ENCODE measurements at regions not wholly inside any gene's neighbourhood (a gene's known extent, or its start where the extent isn't known, plus 50 kb on each side); places are given as distances from the start of the nearest gene placed in this dataset.

DNA sequence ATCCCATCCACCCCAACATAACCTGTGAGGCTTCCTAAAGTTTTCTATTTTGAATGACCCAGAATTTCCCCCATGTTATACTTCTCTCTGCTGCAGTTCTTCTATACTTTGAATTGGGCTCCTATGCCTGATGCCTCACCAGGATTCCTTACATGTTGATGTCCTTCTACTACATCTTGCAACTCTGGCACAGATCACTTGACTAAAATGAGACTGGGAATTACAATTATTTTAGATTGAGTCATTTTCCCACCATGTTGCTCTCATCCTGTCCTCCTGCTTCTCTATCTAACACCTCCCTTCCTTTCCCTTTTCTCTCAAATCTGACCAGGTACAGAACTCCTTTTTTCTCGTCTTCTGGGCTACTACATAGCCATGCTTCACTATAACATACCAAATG lies 314.0 kb upstream of the KCNJ16 start:
- TF ChIP-seq POLR2A (IDR thresholded peaks at IDR 0.05): no peak
- TF ChIP-seq POLR2AphosphoS5 (IDR thresholded peaks at IDR 0.05): no peak
- no peak for TF ChIP-seq EP300 (IDR thresholded peaks at IDR 0.05)
- TF ChIP-seq, protein P1, sequence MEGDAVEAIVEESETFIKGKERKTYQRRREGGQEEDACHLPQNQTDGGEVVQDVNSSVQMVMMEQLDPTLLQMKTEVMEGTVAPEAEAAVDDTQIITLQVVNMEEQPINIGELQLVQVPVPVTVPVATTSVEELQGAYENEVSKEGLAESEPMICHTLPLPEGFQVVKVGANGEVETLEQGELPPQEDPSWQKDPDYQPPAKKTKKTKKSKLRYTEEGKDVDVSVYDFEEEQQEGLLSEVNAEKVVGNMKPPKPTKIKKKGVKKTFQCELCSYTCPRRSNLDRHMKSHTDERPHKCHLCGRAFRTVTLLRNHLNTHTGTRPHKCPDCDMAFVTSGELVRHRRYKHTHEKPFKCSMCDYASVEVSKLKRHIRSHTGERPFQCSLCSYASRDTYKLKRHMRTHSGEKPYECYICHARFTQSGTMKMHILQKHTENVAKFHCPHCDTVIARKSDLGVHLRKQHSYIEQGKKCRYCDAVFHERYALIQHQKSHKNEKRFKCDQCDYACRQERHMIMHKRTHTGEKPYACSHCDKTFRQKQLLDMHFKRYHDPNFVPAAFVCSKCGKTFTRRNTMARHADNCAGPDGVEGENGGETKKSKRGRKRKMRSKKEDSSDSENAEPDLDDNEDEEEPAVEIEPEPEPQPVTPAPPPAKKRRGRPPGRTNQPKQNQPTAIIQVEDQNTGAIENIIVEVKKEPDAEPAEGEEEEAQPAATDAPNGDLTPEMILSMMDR (IDR thresholded peaks at IDR 0.05): no peak
- Histone ChIP-seq H3K36me3 (no peaks in the 10 kb centered on the region), H3K27me3 (no peaks in the 10 kb centered on the region), H3K4me1 (peaks cover 0 to 17% (median 4%) of the 10 kb centered on the region in 4 donors), H3K27ac (peak overlapping the region in 1 of 4 donors; percentile 27), H3K9me3 (no peaks in the 10 kb centered on the region), H3K4me3 (no peak overlapping the region)
- 0 to 34% methylated on average over 1 of the region's 1 CpG for WGBS, 2 donors
- ATAC-seq (ENCODE audit: low FRiP score in 2 of 2): no peak
- no peak for DNase-seq

DNA sequence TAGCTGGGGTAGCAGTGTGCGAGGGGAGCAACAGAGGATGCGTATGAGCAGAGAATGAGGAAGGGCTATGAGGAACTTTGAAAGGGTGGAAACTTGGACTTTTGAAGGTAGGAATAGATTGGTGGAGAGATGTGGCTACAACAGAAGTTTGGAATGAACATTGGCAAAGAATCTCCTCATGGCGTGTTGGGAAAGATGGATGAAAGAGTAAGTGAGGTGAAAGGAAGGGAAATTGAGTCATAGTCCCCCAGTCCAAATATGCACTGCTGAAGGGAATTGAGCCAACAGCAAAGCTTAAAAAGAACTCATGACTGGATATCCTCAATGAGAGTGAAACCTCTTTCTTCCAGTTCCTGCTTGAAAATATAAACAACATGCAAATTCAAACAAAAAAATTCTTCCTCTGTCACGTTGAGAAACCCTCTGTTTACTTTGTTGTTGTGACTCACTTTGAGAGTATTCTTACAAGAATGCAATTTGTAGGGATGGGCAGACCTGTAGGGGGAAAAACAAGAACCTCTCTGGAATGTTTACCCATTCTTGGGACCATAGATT lies 313.2 kb upstream of the KCNJ16 start:
- no peaks in the 10 kb centered on the region for H3K9me3 ChIP-seq
- WGBS, 2 donors: 49 to 56% methylated on average over 4 of the region's 4 CpGs
- peak overlapping the region in 1 of 4 donors; percentile 27 for H3K27ac ChIP-seq
- no peak overlapping the region for H3K4me3 ChIP-seq
- H3K4me1 ChIP-seq: peaks cover 0 to 17% (median 4%) of the 10 kb centered on the region in 4 donors
- H3K27me3 ChIP-seq: no peaks in the 10 kb centered on the region
- no peak for DNase-seq
- TF ChIP-seq POLR2AphosphoS5 (IDR thresholded peaks at IDR 0.05): no peak
- H3K36me3 ChIP-seq: no peaks in the 10 kb centered on the region
- peak; percentile 39 to 80 for ATAC-seq (ENCODE audit: low FRiP score in 2 of 2)

DNA sequence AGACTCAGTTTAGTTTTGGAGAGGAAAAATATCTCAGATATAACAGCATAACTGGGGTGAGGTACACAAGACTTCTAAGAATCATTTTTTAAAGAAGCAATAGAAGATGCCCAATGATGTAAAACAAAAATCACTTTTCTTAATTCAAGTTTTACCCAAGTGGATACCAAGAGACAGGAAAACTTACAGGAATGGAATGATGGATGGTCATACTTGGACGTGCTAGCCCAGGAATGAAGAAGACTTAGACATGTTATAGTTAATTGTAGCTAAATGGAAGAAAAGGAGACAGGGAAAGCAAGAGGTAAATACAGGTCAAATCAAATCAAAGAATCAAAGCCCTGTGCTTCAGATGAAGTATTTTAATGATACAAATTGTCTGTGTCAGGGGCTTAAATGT lies 312.7 kb upstream of the KCNJ16 start:
- no peak overlapping the region for H3K4me3 ChIP-seq
- H3K9me3 ChIP-seq: no peaks in the 10 kb centered on the region
- 40 to 53% methylated on average over 1 of the region's 1 CpG for WGBS, 2 donors
- peaks cover 0 to 17% (median 4%) of the 10 kb centered on the region in 4 donors for H3K4me1 ChIP-seq
- no peaks in the 10 kb centered on the region for H3K27me3 ChIP-seq
- no peak overlapping the region for H3K27ac ChIP-seq
- no peak for TF ChIP-seq EP300 (IDR thresholded peaks at IDR 0.05)
- TF ChIP-seq POLR2AphosphoS5 (IDR thresholded peaks at IDR 0.05): no peak
- no peak for TF ChIP-seq POLR2A (IDR thresholded peaks at IDR 0.05)
- TF ChIP-seq, protein P1 (IDR thresholded peaks at IDR 0.05): no peak
- ATAC-seq (ENCODE audit: low FRiP score in 2 of 2) (no peak), DNase-seq (no peak)
- no peaks in the 10 kb centered on the region for H3K36me3 ChIP-seq

DNA sequence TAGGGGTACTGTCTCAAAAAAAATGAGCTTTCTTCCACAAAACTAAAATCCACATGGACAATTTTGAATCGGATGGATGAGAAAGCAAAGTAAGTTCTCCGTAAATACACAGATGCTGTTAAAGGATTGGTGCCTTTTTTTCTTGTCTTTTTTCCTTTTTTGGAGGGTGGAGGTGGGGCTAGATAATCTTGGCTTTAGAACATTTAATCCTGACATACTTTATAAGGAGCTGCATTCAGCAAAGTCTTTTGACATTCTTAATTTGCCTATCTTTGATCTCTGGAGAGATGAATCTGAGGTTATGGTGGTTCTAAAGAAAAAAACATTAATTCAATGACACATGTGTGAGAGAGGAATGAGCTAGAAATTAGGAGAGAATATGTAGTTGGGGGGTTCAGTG lies 312.3 kb upstream of the KCNJ16 start:
- ATAC-seq (ENCODE audit: low FRiP score in 2 of 2) (no peak), DNase-seq (no peak)
- Histone ChIP-seq H3K27me3 (no peaks in the 10 kb centered on the region), H3K36me3 (no peaks in the 10 kb centered on the region), H3K27ac (no peak overlapping the region), H3K4me1 (peaks cover 0 to 17% (median 4%) of the 10 kb centered on the region in 4 donors), H3K4me3 (no peak overlapping the region), H3K9me3 (no peaks in the 10 kb centered on the region)
- 85 to 96% methylated on average over 2 of the region's 2 CpGs for WGBS, 2 donors
- TF ChIP-seq EP300 (IDR thresholded peaks at IDR 0.05): no peak
- no peak for TF ChIP-seq POLR2AphosphoS5 (IDR thresholded peaks at IDR 0.05)
- TF ChIP-seq, protein P1 (IDR thresholded peaks at IDR 0.05): no peak
- TF ChIP-seq POLR2A (IDR thresholded peaks at IDR 0.05): no peak

DNA sequence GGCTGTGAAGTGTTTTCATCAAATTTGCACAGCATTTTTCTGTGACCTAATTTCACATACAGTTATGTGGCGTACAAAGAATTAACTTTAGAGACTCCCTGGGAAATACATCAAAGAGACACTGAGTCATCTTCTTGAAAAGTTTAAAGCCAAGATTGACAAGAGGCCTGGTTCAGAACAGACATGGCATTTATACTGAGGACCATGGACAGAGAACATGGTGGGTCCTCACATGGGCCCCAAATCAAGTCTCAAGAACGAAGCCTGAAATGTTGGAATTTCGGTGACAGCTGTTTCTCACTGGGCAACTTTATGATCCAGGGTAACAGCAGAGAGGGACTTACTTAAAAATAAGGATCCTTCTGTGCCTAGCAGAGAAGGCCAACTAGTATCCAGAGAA lies 311.5 kb upstream of the KCNJ16 start:
- Histone ChIP-seq H3K4me3 (no peak overlapping the region), H3K9me3 (no peaks in the 10 kb centered on the region), H3K4me1 (peaks cover 0 to 17% (median 4%) of the 10 kb centered on the region in 4 donors), H3K27me3 (no peaks in the 10 kb centered on the region), H3K36me3 (no peaks in the 10 kb centered on the region), H3K27ac (no peak overlapping the region)
- ATAC-seq (ENCODE audit: low FRiP score in 2 of 2): peak in 1 of 2 donors; percentile 34
- no peak for DNase-seq
- TF ChIP-seq POLR2AphosphoS5 (IDR thresholded peaks at IDR 0.05): no peak
- TF ChIP-seq EP300 (IDR thresholded peaks at IDR 0.05): no peak
- TF ChIP-seq, protein P1 (IDR thresholded peaks at IDR 0.05): no peak
- TF ChIP-seq POLR2A (IDR thresholded peaks at IDR 0.05): no peak
- WGBS, 2 donors: 86 to 88% methylated on average over 3 of the region's 3 CpGs

Data from upper lobe of left lung (tissue), 6 donors.